ENCODE measurements at regions not wholly inside any gene's neighbourhood (a gene's known extent, or its start where the extent isn't known, plus 50 kb on each side); places are given as distances from the start of the nearest gene placed in this dataset.
"Not testable (repeated sequence)": the region's sequence is repeated elsewhere in the genome, so short reads cannot be mapped to it uniquely, and the experiment has no call there.

GRCh38 chr7:32785365-32785944 lies 106.1 kb downstream of the KBTBD2 start:
- H3K4me3 ChIP-seq; DNase-seq; H3K27me3 ChIP-seq; H3K9me3 ChIP-seq; H3K36me3 ChIP-seq; intact Hi-C loops (cut with DNase I; ENCODE audit: low total_unique reads); H3K27ac ChIP-seq; H3K4me1 ChIP-seq: not testable (repeated sequence)

GRCh38 chr7:32779895-32780294 lies 111.7 kb downstream of the KBTBD2 start:
- H3K4me3 ChIP-seq; H3K9me3 ChIP-seq; H3K27me3 ChIP-seq; intact Hi-C loops (cut with DNase I; ENCODE audit: low total_unique reads); H3K4me1 ChIP-seq; H3K27ac ChIP-seq; DNase-seq; H3K36me3 ChIP-seq: not testable (repeated sequence)

- Histone ChIP-seq H3K9me3 (no peaks in the 10 kb centered on the region), H3K4me1 (no peaks in the 10 kb centered on the region), H3K27me3 (no peaks in the 10 kb centered on the region), H3K36me3 (no peaks in the 10 kb centered on the region), H3K4me3 (no peak overlapping the region), H3K27ac (no peak overlapping the region)
- DNase-seq = no peak
- TF ChIP-seq CTCF (IDR thresholded peaks at IDR 0.05) = no peak
- intact Hi-C loops (cut with DNase I; ENCODE audit: low total_unique reads) = no loop called here
These were observed 112.4 kb downstream of the KBTBD2 start for GRCh38 chr7:32779167-32779566.

GRCh38 chr7:32777041-32777666 lies 114.4 kb downstream of the KBTBD2 start:
- DNase-seq; H3K27me3 ChIP-seq; intact Hi-C loops (cut with DNase I; ENCODE audit: low total_unique reads); H3K27ac ChIP-seq; H3K4me1 ChIP-seq; H3K4me3 ChIP-seq; H3K9me3 ChIP-seq; H3K36me3 ChIP-seq: not testable (repeated sequence)

GRCh38 chr7:32776318-32776717 lies 115.2 kb downstream of the KBTBD2 start:
- H3K9me3 ChIP-seq; H3K27me3 ChIP-seq; H3K27ac ChIP-seq; intact Hi-C loops (cut with DNase I; ENCODE audit: low total_unique reads); H3K4me1 ChIP-seq; H3K4me3 ChIP-seq; H3K36me3 ChIP-seq; DNase-seq: not testable (repeated sequence)

- H3K36me3 ChIP-seq; H3K9me3 ChIP-seq; H3K4me3 ChIP-seq; H3K4me1 ChIP-seq; intact Hi-C loops (cut with DNase I; ENCODE audit: low total_unique reads); H3K27ac ChIP-seq; DNase-seq; H3K27me3 ChIP-seq: not testable (repeated sequence)
These were observed 115.8 kb downstream of the KBTBD2 start for GRCh38 chr7:32775809-32776208.

GRCh38 chr7:32774541-32774951 lies 117.0 kb downstream of the KBTBD2 start:
- Histone ChIP-seq H3K27me3 (no peaks in the 10 kb centered on the region), H3K4me3 (no peak overlapping the region), H3K9me3 (no peaks in the 10 kb centered on the region), H3K4me1 (no peaks in the 10 kb centered on the region), H3K27ac (no peak overlapping the region), H3K36me3 (no peaks in the 10 kb centered on the region)
- no peak for TF ChIP-seq CTCF (IDR thresholded peaks at IDR 0.05)
- intact Hi-C loops (cut with DNase I; ENCODE audit: low total_unique reads) = no loop called here
- DNase-seq = no peak

GRCh38 chr7:32768866-32769510 lies 122.6 kb downstream of the KBTBD2 start:
- H3K4me3 ChIP-seq; H3K36me3 ChIP-seq; H3K27me3 ChIP-seq; H3K9me3 ChIP-seq; DNase-seq; H3K27ac ChIP-seq; intact Hi-C loops (cut with DNase I; ENCODE audit: low total_unique reads); H3K4me1 ChIP-seq: not testable (repeated sequence)

- not testable (repeated sequence) for DNase-seq
These were observed 123.2 kb downstream of the KBTBD2 start for GRCh38 chr7:32768338-32768737.

More at GRCh38 chr7:32768338-32768737, 123.2 kb downstream of the KBTBD2 start:
- intact Hi-C loops (cut with DNase I; ENCODE audit: low total_unique reads); H3K4me1 ChIP-seq; H3K9me3 ChIP-seq; H3K27ac ChIP-seq; H3K4me3 ChIP-seq; H3K36me3 ChIP-seq; H3K27me3 ChIP-seq: not testable (repeated sequence)

Measured in tibial artery (tissue), 4 donors.